Gastrocnemius medialis (tissue), 4 donors: ENCODE measurements at regions not wholly inside any gene's neighbourhood (a gene's known extent, or its start where the extent isn't known, plus 50 kb on each side); places are given as distances from the start of the nearest gene placed in this dataset.

ENCODE experiments used
- CTCF ChIP-seq, 5 experiments: fragments of 450-650 bp in 3 of 5; fragments of 200-600 bp in 2 of 5; sonication (generic) in 2 of 5; IDR thresholded peaks in 4 of 5; conservative IDR thresholded peaks in 1 of 5; 1 replicate in 4 of 5; 2 replicates in 1 of 5; pipeline ENCODE4 v1.5.1; 2016 to 2019; ENCODE audit warnings: antibody characterized with exemption in 5 of 5, mild to moderate bottlenecking in 3 of 5, moderate library complexity in 3 of 5
- POLR2A ChIP-seq, 2 donors: fragments of 450-650 bp; IDR thresholded peaks; one replicate each; pipeline ENCODE4 v1.6.1; 2017; ENCODE audit warnings: antibody characterized with exemption in 2 of 2, mild to moderate bottlenecking in 2 of 2, moderate library complexity in 2 of 2

GRCh38 chr2:24439280-24439970 is 51.6 kb upstream of the NCOA1 start:
- no peak for TF ChIP-seq CTCF (IDR thresholded peaks at IDR 0.05 in 4 of 5, conservative IDR thresholded peaks at IDR 0.05 in 1 of 5)
- TF ChIP-seq POLR2A (IDR thresholded peaks at IDR 0.05) = no peak
